ENCODE measurements at regions not wholly inside any gene's neighbourhood (a gene's known extent, or its start where the extent isn't known, plus 50 kb on each side); places are given as distances from the start of the nearest gene placed in this dataset.
"Not testable (repeated sequence)": the region's sequence is repeated elsewhere in the genome, so short reads cannot be mapped to it uniquely, and the experiment has no call there.

GRCh38 chr18:40159141-40160017 lies 1795.7 kb upstream of the PIK3C3 start:
- no peak for DNase-seq (ENCODE audit: low read depth in 2 of 2)

DNA sequence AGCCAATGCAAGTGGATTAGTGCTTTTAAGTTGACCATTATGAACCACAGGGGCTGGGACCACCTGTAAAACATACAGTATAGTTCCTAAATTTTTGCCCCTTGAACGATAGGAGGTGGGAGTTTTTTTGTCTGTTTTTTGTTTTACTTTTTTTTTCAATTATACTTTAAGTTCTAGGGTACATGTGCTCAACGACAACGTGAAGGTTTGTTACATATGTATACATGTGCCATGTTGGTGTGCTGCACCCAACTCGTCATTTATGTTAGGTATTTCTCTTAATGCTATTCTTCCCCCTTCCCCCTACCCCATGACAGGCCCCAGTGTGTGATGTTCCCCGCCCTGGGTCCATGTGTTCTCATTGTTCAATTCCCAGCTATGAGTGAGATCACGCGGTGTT lies 1797.9 kb upstream of the PIK3C3 start:
- no peak for DNase-seq (ENCODE audit: low read depth in 2 of 2)

GRCh38 chr18:40152859-40153258 lies 1802.2 kb upstream of the PIK3C3 start:
- DNase-seq (ENCODE audit: low read depth in 2 of 2) = no peak

DNA sequence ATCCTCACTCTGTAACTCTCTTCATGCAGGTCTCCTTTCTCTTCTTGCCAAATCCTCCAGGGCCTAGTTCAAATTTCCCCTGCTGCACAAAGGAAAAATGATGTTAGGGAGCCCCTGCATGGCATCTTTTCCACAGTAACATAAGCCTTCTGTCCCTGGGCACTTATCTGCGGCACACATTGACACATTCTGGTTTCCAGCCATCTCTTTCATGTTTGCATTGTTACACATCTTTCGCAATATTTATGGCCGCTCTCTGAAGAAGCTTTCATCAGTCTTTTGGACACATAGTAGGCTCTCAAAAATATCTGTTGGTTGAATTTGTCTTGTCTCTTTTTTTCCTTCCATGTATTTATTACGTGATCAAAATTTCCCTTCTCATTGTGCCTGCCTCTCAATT lies 1806.1 kb upstream of the PIK3C3 start:
- DNase-seq (ENCODE audit: low read depth in 2 of 2) = no peak

GRCh38 chr18:40133253-40133652 lies 1821.8 kb upstream of the PIK3C3 start:
- DNase-seq (ENCODE audit: low read depth in 2 of 2) = no peak

GRCh38 chr18:40132438-40132837 lies 1822.6 kb upstream of the PIK3C3 start:
- DNase-seq (ENCODE audit: low read depth in 2 of 2) = not testable (repeated sequence)

GRCh38 chr18:40124107-40124506 lies 1830.9 kb upstream of the PIK3C3 start:
- no peak for DNase-seq (ENCODE audit: low read depth in 2 of 2)

- DNase-seq (ENCODE audit: low read depth in 2 of 2) = no peak
Observed at GRCh38 chr18:40120796-40121391, 1834.1 kb upstream of the PIK3C3 start.

- DNase-seq (ENCODE audit: low read depth in 2 of 2) = no peak
Observed at GRCh38 chr18:40120356-40120755, 1834.7 kb upstream of the PIK3C3 start.

DNA sequence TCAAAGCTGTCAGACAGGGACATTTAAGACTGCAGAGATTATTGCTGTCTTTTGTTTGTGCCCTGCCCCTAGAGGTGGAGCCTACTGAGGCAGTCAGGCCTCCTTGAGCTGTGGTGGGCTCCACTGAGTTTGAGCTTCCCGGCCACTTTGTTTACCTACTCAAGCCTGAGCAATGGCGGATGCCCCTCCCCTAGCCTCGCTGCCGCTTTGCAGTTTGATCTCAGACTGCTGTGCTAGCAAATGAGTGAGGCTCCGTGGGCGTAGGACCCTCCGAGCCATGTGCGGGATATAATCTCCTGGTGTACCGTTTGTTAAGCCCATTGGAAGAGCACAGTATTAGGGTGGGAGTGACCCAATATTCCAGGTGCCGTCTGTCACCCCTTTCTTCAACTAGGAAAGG lies 1835.5 kb upstream of the PIK3C3 start:
- DNase-seq (ENCODE audit: low read depth in 2 of 2) = not testable (repeated sequence)

- DNase-seq (ENCODE audit: low read depth in 2 of 2) = no peak
Observed at GRCh38 chr18:40110455-40110854, 1844.6 kb upstream of the PIK3C3 start.

- no peak for DNase-seq (ENCODE audit: low read depth in 2 of 2)
Observed at GRCh38 chr18:40109252-40110049, 1845.6 kb upstream of the PIK3C3 start.

GRCh38 chr18:40108596-40108995 lies 1846.4 kb upstream of the PIK3C3 start:
- no peak for DNase-seq (ENCODE audit: low read depth in 2 of 2)

DNA sequence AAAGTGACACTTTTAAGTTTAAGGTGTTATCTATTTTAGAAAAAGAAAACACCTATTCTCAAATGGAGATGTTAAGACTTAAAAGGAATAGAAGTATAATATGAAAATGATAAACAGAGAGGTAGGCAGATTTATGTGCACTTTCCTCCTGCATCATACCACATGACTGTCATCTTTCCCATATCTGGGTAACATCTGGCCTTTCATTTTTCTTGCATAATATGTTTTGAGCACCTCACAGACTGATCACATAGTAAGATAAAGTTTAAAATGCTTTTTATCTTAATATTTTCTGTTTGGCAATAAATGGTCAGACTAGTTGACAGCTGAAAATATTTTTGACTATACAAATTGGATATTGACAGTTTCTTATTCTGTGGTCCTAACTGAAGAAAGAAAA lies 1852.1 kb upstream of the PIK3C3 start:
- no peak for DNase-seq (ENCODE audit: low read depth in 2 of 2)

DNA sequence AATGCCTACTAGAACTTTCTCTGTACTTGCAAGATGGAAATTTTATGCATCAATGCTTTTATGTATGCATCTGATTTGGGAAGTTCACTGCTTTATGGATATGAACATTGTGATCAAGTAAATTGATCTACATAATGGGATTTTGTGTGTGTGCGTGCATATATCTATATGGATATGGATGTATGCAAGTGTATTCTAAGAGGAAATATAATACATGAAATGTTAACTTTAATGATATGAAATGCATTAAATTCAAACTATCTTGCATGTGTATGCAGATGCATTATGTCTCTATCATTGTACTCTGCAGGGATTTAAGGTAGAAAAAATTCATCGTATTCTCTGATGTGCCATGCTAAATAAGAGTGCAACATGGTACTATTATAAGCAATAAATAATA lies 1855.4 kb upstream of the PIK3C3 start:
- DNase-seq (ENCODE audit: low read depth in 2 of 2) = no peak

DNA sequence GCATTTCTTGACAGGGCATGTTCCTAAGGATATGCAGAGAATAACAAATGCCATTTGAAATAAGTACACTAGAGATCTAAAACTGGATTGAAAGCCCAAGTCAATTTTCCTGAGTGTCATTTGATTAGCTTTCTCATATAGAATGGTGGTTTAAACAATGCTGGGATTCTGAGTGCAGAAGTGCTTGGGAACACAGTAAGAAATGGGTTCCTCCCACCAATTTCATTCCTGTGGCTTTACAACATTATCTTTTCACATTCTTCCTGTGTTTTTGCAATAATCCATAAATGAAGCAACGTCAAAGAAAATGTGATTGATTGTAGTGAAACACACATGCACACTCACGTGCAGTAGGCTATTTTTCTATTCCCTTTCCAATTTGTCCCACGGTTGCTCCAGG lies 1858.4 kb upstream of the PIK3C3 start:
- no peak for DNase-seq (ENCODE audit: low read depth in 2 of 2)

DNA sequence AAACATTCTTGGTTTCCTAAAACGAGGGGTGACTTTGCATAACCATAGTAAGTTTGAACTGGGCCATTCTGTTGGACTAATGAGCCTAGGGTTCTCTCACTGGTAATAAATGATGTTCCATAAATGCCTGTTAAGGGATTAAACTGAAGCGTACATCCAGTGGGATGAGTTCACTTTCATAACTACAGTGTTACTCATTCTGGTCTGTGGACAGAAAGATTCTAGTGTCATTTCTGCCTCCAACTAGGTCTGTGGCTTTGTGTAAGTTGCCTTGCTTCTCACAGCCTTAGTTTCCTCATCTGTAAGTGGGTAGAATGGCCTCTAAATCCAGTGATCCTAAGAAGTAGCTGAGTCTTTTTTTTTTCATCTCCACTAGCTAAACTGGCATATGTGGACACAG lies 1860.6 kb upstream of the PIK3C3 start:
- no peak for DNase-seq (ENCODE audit: low read depth in 2 of 2)

DNA sequence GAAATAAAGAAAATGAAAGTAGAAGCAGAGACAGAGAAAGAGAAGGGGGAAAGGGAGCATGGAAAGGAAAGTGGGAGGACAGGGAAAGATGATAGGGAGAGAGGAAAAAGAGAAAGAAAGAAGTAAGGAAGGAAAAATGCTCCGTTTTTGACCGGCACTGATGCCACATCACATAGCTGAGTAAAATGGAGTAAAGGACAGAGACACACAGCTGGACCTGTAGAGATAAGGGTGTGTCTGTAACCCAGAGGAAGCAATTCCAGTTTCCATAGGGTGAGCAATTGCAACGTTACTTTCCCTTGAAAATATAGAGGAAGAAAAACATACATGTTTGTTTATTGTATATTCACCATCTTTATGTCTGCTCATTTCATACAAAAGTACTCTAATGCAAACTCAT lies 1866.9 kb upstream of the PIK3C3 start:
- DNase-seq (ENCODE audit: low read depth in 2 of 2) = no peak

DNA sequence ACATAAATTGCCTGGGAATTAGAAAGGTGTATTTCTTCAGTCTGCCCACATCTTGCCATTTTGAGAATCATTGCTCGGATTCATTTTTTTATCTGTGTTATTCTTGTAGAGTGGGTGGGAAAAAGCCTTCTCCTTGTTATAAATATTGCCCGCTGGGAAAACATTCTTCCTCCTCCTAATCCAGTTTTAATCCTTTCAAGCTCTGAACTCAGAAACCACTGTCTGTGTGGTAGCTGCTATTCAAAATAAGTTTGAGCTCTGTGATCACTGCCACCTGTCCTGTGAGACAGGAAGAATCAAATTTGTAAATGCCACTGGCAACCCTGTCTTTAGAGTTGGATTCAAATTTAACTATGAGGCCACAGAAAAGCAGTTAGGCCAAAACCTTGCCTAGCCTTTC lies 1875.2 kb upstream of the PIK3C3 start:
- no peak for DNase-seq (ENCODE audit: low read depth in 2 of 2)

- no peak for DNase-seq (ENCODE audit: low read depth in 2 of 2)
Observed at GRCh38 chr18:40075616-40076015, 1879.4 kb upstream of the PIK3C3 start.

GRCh38 chr18:40072761-40073160 lies 1882.3 kb upstream of the PIK3C3 start:
- no peak for DNase-seq (ENCODE audit: low read depth in 2 of 2)

GRCh38 chr18:40066368-40066767 lies 1888.7 kb upstream of the PIK3C3 start:
- DNase-seq (ENCODE audit: low read depth in 2 of 2) = no peak

DNA sequence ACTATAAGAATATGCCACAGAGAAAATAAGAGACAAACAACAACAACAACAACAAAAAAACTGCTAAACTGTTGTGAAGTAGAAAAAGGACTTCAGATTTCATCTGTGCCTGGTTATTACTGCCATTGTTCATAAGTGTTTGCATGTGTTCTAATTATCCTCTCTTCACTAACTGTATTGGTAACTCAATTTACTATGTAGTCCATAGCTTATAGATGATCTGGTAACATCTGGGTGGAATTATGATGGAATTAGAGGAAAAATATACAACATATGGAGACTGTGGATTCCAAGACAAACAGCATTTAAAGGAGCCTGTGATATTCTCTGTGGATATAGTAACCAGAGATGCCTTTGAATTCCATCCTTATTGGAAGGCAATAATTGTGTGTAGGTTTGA lies 1891.5 kb upstream of the PIK3C3 start:
- DNase-seq (ENCODE audit: low read depth in 2 of 2) = no peak

Measured in stimulated activated CD4-positive, alpha-beta T cell treated with anti-CD3 and anti-CD28 coated beads, Interleukin-1b, Interleukin-23, amount 100 ng/mL, for 4 hours (primary cell).